HG02970 (cell line): ENCODE measurements at regions not wholly inside any gene's neighbourhood (a gene's known extent, or its start where the extent isn't known, plus 50 kb on each side); places are given as distances from the start of the nearest gene placed in this dataset.

ENCODE experiments used
- ATAC-seq: cut with Tn5 transposase; IDR thresholded peaks from one replicate; pipeline ENCODE4 v1.9.1; 2021; ENCODE audit warnings: mild to moderate bottlenecking, moderate library complexity, moderate number of reproducible peaks; ENCODE audit not compliant: unreplicated experiment, low FRiP score

DNA sequence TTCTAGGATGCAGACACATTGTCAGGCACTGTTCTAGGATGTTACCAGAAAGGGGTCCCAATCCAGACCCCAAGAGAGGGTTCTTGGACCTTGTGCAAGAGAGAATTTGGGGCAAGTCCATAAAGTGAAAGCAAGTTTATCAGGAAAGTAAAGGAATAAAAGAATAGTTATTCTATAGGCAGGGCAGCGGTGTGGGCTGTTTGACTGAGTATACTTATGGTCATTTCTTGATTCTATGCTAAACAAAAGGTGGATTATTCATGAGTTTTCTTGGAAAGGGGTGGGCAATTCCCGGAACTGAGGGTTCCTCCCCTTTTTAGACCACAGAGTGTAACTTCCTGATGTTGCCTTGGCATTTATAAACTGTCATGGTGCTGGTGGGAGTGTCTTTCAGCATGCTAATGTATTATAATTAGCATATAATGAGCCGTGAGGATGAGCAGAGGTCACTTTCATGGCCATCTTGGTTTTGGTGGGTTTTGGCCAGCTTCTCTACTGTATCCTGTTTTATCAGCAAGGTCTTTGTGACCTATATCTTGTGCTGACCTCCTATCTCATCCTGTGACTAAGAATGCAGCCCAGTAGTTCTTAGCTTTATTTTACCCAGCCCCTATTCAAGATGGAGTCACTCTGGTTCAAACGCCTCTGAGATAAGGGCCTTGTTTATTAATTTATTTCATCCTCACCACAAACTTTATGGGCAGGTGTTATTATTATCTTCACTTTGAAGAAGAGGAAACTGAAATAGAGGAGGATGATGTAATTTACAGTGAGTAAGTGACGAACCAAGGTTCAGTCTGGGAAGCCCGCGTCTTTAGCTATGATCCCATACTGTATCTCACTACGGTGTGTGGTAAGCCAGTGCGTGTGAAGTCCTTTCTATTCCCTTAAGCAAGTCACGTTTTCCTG is 186.0 kb upstream of the KLF4 start:
- no peak for ATAC-seq

GRCh38 chr9:107674721-107675277 is 185.2 kb upstream of the KLF4 start:
- ATAC-seq = no peak

DNA sequence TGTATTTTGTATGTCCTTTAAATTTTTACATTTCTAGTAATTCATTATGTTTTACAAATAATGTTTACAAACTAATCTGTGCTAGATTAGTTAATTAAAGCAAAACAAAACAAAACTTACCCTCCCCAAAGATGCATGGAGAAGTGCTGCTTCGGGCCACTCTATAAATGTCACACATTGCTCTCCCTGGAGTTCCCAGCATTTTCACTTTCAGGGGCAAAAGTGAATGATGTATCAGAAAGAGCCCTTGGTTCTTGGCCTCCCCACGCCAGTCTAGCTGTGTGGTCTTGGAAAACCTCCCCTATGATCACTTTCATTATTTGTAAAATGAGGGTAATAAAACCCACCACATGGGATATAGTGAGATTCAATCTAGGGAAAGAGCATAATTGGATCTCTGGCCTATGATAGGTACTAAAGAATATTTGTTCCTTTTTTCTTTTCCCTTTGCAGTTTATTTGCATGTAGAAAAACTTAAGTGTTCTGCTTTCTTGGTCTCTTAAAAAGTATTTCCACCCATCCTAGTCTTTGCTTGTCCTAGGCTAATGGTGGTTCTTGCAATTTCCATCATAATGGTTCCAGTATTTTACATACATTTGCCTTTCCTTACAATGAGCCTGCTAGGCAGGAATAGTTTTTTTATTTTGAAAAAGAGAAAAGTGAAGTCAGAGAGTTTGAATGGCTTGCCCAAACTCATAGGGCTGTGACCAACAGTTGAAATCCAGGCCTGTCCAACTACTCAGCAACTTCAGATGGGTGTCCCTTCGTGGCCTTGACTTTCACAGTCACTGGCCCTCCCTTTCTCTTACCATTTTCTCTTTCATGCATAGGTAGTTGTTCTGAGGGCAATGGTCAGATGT is 184.5 kb upstream of the KLF4 start:
- no peak for ATAC-seq

- no peak for ATAC-seq
Observed at GRCh38 chr9:107671588-107671987, 182.0 kb upstream of the KLF4 start.

DNA sequence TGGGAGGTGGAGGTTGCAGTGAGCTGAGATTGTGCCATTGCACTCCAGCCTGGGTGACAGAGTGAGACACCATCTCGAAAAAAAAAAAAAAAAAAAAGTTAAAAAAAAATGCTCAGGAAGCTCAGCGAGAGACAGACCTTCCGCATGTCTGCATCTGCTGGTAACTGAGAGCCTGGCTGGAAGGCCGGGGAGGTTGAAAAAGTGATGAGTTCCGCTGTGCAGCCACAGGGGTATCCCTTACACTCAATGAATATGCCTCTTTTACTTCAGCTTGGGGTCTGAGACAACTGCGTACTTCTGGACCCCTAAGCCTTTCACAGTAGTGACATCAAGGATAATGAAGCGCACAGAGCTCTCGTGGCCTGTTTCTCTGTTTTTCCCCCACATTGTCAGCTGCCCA is 179.9 kb upstream of the KLF4 start:
- no peak for ATAC-seq

- ATAC-seq = no peak
Observed at GRCh38 chr9:107667231-107668070, 177.9 kb upstream of the KLF4 start.

DNA sequence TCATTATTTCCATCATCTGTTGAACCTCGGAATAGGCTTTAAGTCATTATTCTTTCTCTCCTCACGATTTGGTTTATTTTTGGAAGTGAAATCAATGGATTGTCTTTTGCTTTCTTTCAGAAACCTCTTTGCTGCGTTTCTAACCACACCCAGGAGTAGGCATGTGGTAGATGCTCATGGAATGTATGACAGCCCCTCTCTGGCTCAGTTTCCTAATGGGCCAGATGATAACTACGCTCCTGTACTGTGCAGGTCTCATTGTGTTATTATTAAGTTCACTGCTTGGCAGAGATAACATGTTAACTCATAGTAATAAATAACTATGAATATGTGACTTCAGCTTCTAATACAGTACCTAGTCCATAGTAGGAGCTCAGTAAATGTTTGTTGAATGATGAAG is 175.5 kb upstream of the KLF4 start:
- no peak for ATAC-seq

- ATAC-seq = no peak
Observed at GRCh38 chr9:107660976-107661375, 171.4 kb upstream of the KLF4 start.

DNA sequence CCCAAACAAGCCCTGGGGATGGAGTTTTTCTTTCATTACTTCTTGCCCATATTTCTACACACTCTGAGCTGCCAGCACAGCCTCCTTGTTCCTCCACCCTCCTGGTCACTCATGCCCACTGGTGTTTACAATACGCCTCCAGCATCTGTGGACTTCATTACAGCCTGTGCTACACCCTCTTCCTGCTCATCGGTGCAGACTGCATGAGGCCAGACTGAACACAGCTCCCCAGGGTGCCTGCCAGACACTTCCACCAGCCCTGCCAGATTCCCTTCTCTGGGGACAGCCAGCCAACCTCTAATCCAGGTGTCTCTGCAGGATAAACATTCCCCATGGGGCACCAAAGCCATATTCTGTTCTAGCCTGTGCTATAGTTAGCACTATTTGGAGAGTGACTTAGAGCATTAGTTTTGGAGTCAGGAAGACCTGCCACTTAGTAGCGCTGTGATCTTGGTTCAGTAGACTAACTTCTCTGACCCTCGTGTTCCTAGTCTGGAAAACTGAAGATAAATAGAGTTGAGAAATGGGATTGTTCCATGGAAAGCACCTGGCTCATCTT is 163.8 kb upstream of the KLF4 start:
- no peak for ATAC-seq

- no peak for ATAC-seq
Observed at GRCh38 chr9:107650995-107651394, 161.4 kb upstream of the KLF4 start.

GRCh38 chr9:107650321-107650720 is 160.8 kb upstream of the KLF4 start:
- ATAC-seq = no peak

DNA sequence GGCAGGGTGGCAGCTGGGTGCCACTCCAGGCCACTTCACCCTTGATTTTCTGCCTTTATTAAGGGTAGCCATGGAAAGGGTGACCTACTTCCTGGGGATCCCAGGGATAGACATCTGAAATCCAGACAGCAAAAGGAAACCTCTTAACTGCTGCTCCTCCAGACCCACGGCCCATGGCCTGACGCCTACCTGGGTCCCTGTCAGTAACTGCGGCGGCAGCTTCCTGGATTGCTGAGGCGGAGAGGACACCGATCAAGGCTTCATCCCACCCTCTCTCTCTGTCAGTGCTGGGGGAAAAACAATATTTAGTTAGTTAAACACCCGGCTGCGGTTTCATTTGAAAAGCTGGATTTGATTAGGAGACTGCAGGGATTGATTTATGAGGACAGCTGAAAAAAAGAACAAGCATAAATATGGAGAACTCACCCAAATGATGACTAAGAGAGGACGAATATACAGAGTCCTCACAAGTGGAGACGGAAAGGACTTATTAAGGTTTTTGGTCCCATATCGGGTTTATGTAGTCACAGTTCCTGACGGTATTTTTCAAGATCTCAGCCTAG is 158.7 kb upstream of the KLF4 start:
- ATAC-seq = no peak

DNA sequence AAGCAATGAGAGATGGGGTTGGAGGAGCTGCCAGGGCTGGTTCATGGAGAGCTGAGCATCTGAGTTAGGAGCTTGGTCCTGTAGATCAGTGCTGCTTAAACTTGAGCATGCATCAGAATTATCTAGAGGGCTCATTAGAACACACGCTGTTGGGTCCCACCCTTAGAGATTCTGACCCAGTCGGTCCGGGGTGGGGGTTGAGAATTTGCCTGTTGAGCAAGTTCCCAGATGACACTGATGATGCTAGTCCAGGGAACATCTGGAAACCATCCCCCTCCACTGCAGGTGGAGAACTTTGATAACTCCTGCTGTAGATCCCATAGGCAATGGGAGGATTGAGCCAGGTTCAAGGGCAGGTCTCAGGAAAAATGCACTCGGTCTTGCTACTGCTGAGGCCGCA is 158.0 kb upstream of the KLF4 start:
- no peak for ATAC-seq

- ATAC-seq = no peak
Observed at GRCh38 chr9:107647141-107647540, 157.6 kb upstream of the KLF4 start.

- no peak for ATAC-seq
Observed at GRCh38 chr9:107645464-107645833, 155.9 kb upstream of the KLF4 start.

DNA sequence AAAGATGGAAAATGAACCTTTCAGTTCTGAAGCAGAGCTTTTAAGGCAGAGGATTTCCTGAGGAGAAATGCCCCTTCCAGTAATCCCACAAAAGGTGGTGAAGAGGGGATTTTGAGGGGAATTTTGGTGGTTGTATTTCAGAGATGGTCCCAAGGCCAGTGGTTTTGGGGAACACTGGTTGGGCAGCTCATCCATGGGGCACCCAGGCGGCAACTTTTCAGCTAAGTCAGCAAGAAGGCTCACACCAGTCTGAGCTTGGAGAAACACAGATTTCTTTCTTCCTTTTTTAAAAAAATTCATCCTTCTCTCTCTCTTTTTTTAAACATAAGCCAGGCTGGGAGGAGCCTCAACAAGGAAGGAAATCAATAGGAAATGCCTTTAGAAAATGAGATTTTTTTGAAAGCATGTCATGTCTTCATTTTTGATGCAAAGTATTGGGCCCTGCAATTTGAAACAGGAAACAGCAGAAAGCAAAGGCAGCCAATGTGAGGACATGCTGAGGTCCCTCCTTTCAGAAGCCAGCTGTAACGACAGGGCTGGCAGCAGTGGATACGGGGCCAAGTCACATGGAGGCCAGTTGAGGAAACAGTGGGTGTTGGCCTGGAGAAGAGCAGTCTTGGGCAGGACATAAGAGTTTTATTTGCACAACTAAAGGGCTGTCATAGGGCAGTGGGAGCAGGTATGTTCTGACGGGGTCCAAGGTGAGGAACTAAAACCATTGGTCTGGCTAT is 155.3 kb upstream of the KLF4 start:
- no peak for ATAC-seq

- ATAC-seq = no peak
Observed at GRCh38 chr9:107639426-107639825, 149.9 kb upstream of the KLF4 start.

DNA sequence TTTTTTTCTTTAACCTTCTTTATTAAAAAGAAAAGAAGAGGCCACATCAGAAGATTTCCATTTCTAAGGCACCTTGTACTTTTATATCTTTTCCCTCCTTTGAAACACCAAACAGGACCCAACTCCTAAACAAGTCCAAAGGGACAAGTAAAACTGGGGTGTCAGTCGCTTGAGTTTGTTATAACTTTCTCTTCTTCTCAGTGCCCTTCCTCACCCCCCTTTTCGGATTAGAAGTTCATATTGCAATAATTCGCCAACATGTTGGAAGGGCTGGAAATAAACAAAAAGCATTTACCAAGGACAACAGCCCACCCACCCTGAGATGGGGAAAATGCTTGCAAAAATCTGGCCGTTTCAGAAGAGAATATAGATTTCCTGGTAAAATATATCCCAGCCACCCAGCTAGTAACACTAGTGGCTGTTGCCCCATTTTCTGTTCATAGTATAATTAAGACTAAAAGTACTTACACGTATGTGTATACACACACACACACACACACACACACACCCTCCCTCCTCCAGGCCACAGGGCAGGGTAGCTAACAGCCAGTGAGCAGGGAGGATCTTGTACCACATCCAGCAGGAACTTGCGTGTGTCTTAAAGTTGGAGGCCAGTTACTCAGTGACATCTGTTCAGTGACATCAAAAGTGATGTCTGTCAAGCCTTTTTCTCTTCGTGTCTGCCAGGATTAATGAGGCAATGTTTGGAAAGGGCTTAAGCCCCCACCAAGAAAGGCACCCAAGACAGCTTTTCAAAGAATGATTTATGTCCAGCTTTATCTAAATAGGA is 149.1 kb upstream of the KLF4 start:
- ATAC-seq = no peak
